H1 (cell line): ENCODE measurements at regions not wholly inside any gene's neighbourhood (a gene's known extent, or its start where the extent isn't known, plus 50 kb on each side); places are given as distances from the start of the nearest gene placed in this dataset.

ENCODE experiments used
- CBX5 ChIP-seq: fragments of 300-800, 300-1000 bp; sonication (generic); IDR thresholded peaks from 2 replicates; pipeline ENCODE4 v1.7.1; 2016; ENCODE audit warnings: antibody characterized with exemption, low read length, low read depth
- SIRT6 ChIP-seq: IDR thresholded peaks from one replicate; pipeline ENCODE4 v1.7.1; 2012; ENCODE audit warnings: low read length, inconsistent platforms
- TF ChIP-seq, protein P1 (sequence below), 3 experiments: IDR thresholded peaks; 1 replicate in 2 of 3; 2 replicates in 1 of 3; pipeline versions ENCODE4 v1.5.1 to v1.6.1; 2011; ENCODE audit warnings: low read length in 3 of 3, mild to moderate bottlenecking in 3 of 3, inconsistent platforms in 2 of 3, low read depth in 1 of 3, moderate library complexity in 1 of 3; ENCODE audit not compliant: insufficient read depth in 1 of 3; ENCODE audit errors: control extremely low read depth in 1 of 3

- TF ChIP-seq SIRT6: no peak
- TF ChIP-seq, protein P1, sequence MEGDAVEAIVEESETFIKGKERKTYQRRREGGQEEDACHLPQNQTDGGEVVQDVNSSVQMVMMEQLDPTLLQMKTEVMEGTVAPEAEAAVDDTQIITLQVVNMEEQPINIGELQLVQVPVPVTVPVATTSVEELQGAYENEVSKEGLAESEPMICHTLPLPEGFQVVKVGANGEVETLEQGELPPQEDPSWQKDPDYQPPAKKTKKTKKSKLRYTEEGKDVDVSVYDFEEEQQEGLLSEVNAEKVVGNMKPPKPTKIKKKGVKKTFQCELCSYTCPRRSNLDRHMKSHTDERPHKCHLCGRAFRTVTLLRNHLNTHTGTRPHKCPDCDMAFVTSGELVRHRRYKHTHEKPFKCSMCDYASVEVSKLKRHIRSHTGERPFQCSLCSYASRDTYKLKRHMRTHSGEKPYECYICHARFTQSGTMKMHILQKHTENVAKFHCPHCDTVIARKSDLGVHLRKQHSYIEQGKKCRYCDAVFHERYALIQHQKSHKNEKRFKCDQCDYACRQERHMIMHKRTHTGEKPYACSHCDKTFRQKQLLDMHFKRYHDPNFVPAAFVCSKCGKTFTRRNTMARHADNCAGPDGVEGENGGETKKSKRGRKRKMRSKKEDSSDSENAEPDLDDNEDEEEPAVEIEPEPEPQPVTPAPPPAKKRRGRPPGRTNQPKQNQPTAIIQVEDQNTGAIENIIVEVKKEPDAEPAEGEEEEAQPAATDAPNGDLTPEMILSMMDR (IDR thresholded peaks at IDR 0.05; ENCODE audit: control extremely low read depth in 1 of 3, insufficient read depth in 1 of 3, low read depth in 1 of 3, low read length in 3 of 3): no peak
- no peak for TF ChIP-seq CBX5
These were observed 524.2 kb downstream of the ACTL7B start for GRCh38 chr9:108331596-108331995.
